SK-N-MC (cell line): ENCODE measurements at regions not wholly inside any gene's neighbourhood (a gene's known extent, or its start where the extent isn't known, plus 50 kb on each side); places are given as distances from the start of the nearest gene placed in this dataset.

ENCODE experiments used
- DNase-seq: peaks from one replicate; pipeline ENCODE4 v3.0.0-alpha.2; 2011; ENCODE audit warnings: low read depth, low spot score
- H3K27ac ChIP-seq: fragments of 200-600 bp; sonication (generic); 2 replicates; pipeline ENCODE4 v1.5.1; 2016; ENCODE audit warnings: mixed run types
- H3K36me3 ChIP-seq: fragments of 200-600 bp; sonication (generic); 2 replicates; pipeline ENCODE4 v1.6.1; 2017; ENCODE audit warnings: antibody characterized with exemption, low read length, mixed read lengths; ENCODE audit not compliant: insufficient read depth
- H3K4me3 ChIP-seq: fragments of 200-600 bp; sonication (generic); 2 replicates; pipeline ENCODE4 v1.5.1; 2016
- H3K9ac ChIP-seq: fragments of 200-600 bp; sonication (generic); 2 replicates; pipeline ENCODE4 v1.8.0; 2017; ENCODE audit warnings: mixed run types, mixed read lengths; ENCODE audit not compliant: insufficient read length
- H3K9me3 ChIP-seq: fragments of 200-600 bp; sonication (generic); 2 replicates; pipeline ENCODE4 v1.6.1; 2017; ENCODE audit warnings: low read depth, mild to moderate bottlenecking, antibody characterized with exemption, low read length, moderate library complexity, mixed read lengths
- EZH2 ChIP-seq: fragments of 200-600 bp; sonication (generic); IDR thresholded peaks from one replicate; pipeline ENCODE4 v1.6.1; 2017; ENCODE audit warnings: antibody characterized with exemption
- FOXP2 ChIP-seq: optimal IDR thresholded peaks from 2 replicates; pipeline ENCODE3; 2011; ENCODE audit warnings: mild to moderate bottlenecking, moderate library complexity; ENCODE audit not compliant: insufficient read depth; ENCODE audit errors: extremely low read length, control extremely low read depth
- POLR2AphosphoS5 ChIP-seq: IDR thresholded peaks from 2 replicates; pipeline ENCODE4 v1.6.1; 2012; ENCODE audit warnings: mild to moderate bottlenecking, low read depth, low read length, borderline replicate concordance

- Histone ChIP-seq H3K9me3 (no peaks in the 10 kb centered on the region), H3K36me3 (no peaks in the 10 kb centered on the region), H3K9ac (no peak overlapping the region), H3K4me3 (no peak overlapping the region), H3K27ac (no peak overlapping the region)
- TF ChIP-seq EZH2 (no peak), POLR2AphosphoS5 (no peak), FOXP2 (no peak)
- DNase-seq: no peak
Observed at GRCh38 chr6:90739802-90740201, 152.9 kb upstream of the MAP3K7 start.

DNA sequence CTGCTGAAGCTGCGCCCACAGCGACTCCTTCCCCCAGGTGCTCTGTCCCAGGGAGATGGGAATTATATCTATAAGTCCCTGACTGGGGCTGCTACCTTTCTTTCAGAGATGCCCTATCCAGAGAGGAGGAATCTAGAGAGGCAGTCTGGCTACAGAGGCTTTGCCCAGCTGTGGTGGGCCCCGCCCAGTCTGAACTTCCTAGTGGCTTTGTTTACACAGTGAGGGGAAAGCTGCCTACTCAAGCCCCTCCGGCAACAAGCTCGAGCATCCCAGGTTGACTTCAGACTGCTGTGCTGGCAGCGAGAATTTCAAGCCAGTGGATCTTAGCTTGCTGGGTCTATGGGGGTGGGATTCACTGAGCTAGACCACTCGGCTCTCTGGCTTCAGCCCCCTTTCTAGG lies 152.5 kb upstream of the MAP3K7 start:
- Histone ChIP-seq H3K9me3 (no peaks in the 10 kb centered on the region), H3K27ac (no peak overlapping the region), H3K9ac (no peak overlapping the region), H3K36me3 (no peaks in the 10 kb centered on the region), H3K4me3 (no peak overlapping the region)
- TF ChIP-seq FOXP2 (no peak), EZH2 (no peak), POLR2AphosphoS5 (no peak)
- no peak for DNase-seq

- Histone ChIP-seq H3K36me3 (no peaks in the 10 kb centered on the region), H3K4me3 (no peak overlapping the region), H3K9ac (no peak overlapping the region), H3K27ac (no peak overlapping the region), H3K9me3 (no peaks in the 10 kb centered on the region)
- no peak for DNase-seq
- TF ChIP-seq POLR2AphosphoS5 (no peak), EZH2 (no peak), FOXP2 (no peak)
Observed at GRCh38 chr6:90730151-90730673, 143.3 kb upstream of the MAP3K7 start.

GRCh38 chr6:90729057-90729456 lies 142.2 kb upstream of the MAP3K7 start:
- no peak for DNase-seq
- no peaks in the 10 kb centered on the region for H3K36me3 ChIP-seq

DNA sequence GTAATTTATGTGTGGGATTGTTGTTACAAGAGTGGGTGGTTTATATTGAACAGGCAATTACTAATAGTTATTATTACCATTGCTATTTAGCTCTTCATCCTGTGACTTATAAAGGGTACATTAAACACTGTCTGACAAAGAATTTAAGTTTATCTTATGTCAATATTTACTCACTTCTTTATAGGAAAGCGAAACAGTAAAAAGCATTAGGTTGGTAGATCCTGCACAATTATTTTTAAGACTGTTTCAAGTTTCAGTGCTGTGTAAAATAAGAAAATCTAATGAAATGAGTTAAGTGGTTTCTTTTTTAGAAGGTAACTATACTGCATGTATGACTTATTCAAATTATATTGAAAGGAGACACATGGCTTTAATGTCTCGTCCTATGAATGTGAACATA lies 135.8 kb upstream of the MAP3K7 start:
- H3K36me3 ChIP-seq: no peaks in the 10 kb centered on the region
- H3K9ac ChIP-seq: no peak overlapping the region
- no peak for DNase-seq
- no peaks in the 10 kb centered on the region for H3K9me3 ChIP-seq
- H3K4me3 ChIP-seq: no peak overlapping the region
- no peak overlapping the region for H3K27ac ChIP-seq
- TF ChIP-seq FOXP2: no peak

More at GRCh38 chr6:90729057-90729456, 142.2 kb upstream of the MAP3K7 start:
- Histone ChIP-seq H3K4me3 (no peak overlapping the region), H3K9ac (no peak overlapping the region), H3K9me3 (no peaks in the 10 kb centered on the region), H3K27ac (no peak overlapping the region)
- TF ChIP-seq EZH2 (no peak), FOXP2 (no peak), POLR2AphosphoS5 (no peak)

GRCh38 chr6:90720404-90720803 lies 133.5 kb upstream of the MAP3K7 start:
- no peak for DNase-seq
- Histone ChIP-seq H3K9me3 (no peaks in the 10 kb centered on the region), H3K36me3 (no peaks in the 10 kb centered on the region), H3K27ac (no peak overlapping the region), H3K4me3 (no peak overlapping the region), H3K9ac (no peak overlapping the region)
- no peak for TF ChIP-seq EZH2
- no peak for TF ChIP-seq POLR2AphosphoS5
- TF ChIP-seq FOXP2: no peak

DNA sequence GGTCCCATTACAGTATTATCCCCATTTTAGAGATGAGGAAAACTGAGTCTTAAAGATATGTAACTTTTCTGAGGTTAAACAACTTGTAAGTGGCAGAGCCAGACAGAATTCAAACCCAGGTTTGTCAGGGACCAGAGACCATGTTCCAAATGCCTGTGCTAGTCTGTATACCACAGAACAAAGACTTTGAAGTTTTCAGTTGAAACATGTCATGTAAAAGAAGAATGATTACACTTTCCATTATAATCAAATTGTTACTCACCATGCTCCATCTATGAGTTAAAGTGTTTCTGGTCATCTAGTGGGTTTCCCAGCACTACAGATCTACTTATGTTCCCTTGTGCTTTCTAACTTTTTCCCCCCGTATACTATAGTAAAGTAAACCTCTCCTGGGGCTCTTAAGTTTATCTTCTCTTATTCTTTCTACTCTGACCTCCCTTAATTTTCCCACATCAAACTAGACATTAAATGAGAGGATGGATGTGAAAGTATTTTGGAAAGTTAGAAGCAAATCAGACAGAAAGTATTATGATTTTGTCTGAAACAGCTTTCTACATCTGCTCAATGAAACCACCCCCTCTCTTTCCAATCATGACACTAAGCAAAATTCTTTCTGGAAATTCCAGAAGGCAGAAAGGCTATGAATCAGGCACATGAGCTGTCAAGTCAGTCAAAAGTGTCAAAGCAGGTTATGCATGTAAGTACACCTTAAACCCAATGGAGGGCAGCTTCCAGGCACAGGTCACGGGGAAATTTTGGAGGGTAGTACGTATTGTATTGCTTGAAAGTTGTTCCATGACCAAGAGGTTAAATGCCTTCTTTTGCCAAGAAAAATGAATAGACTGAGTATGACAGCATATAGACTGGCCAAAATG lies 132.7 kb upstream of the MAP3K7 start:
- TF ChIP-seq FOXP2 (no peak), POLR2AphosphoS5 (no peak), EZH2 (no peak)
- no peak overlapping the region for H3K4me3 ChIP-seq
- no peak for DNase-seq
- H3K36me3 ChIP-seq: no peaks in the 10 kb centered on the region
- no peak overlapping the region for H3K27ac ChIP-seq
- H3K9me3 ChIP-seq: no peaks in the 10 kb centered on the region
- no peak overlapping the region for H3K9ac ChIP-seq

- no peak overlapping the region for H3K9ac ChIP-seq
- no peaks in the 10 kb centered on the region for H3K36me3 ChIP-seq
- TF ChIP-seq FOXP2: no peak
- no peak for TF ChIP-seq POLR2AphosphoS5
- TF ChIP-seq EZH2: no peak
- H3K4me3 ChIP-seq: no peak overlapping the region
- no peak for DNase-seq
- H3K27ac ChIP-seq: no peak overlapping the region
- no peaks in the 10 kb centered on the region for H3K9me3 ChIP-seq
Observed at GRCh38 chr6:90716376-90716775, 129.5 kb upstream of the MAP3K7 start.
